ENCODE measurements at regions not wholly inside any gene's neighbourhood (a gene's known extent, or its start where the extent isn't known, plus 50 kb on each side); places are given as distances from the start of the nearest gene placed in this dataset.

- Histone ChIP-seq H3K4me1 (peaks cover 30% of the 10 kb centered on the region), H3K27ac (replicated peaks) (no peak overlapping the region), H3K36me3 (no peaks in the 10 kb centered on the region), H3K9me3 (replicated peaks) (peaks cover 6% of the 10 kb centered on the region), H3K4me3 (no peak overlapping the region), H3K27me3 (ENCODE audit: low read depth) (no peaks in the 10 kb centered on the region)
- TF ChIP-seq, protein P1, sequence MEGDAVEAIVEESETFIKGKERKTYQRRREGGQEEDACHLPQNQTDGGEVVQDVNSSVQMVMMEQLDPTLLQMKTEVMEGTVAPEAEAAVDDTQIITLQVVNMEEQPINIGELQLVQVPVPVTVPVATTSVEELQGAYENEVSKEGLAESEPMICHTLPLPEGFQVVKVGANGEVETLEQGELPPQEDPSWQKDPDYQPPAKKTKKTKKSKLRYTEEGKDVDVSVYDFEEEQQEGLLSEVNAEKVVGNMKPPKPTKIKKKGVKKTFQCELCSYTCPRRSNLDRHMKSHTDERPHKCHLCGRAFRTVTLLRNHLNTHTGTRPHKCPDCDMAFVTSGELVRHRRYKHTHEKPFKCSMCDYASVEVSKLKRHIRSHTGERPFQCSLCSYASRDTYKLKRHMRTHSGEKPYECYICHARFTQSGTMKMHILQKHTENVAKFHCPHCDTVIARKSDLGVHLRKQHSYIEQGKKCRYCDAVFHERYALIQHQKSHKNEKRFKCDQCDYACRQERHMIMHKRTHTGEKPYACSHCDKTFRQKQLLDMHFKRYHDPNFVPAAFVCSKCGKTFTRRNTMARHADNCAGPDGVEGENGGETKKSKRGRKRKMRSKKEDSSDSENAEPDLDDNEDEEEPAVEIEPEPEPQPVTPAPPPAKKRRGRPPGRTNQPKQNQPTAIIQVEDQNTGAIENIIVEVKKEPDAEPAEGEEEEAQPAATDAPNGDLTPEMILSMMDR (IDR thresholded peaks at IDR 0.05; ENCODE audit: borderline replicate concordance): no peak
- intact Hi-C loops (cut with micrococcal nuclease): no loop called here
- DNase-seq: no peak
Observed at GRCh38 chr9:134216961-134217360, 52.6 kb upstream of the RNU6ATAC start.

GRCh38 chr9:134217431-134218210 lies 53.3 kb upstream of the RNU6ATAC start:
- TF ChIP-seq, protein P1 (IDR thresholded peaks at IDR 0.05; ENCODE audit: borderline replicate concordance): peak; percentile 48
- peak; percentile 13 for DNase-seq
- Histone ChIP-seq H3K4me3 (no peak overlapping the region), H3K9me3 (replicated peaks) (peaks cover 4% of the 10 kb centered on the region), H3K27ac (replicated peaks) (no peak overlapping the region), H3K27me3 (ENCODE audit: low read depth) (no peaks in the 10 kb centered on the region), H3K4me1 (peaks cover 30% of the 10 kb centered on the region), H3K36me3 (no peaks in the 10 kb centered on the region)
- intact Hi-C loops (cut with micrococcal nuclease): no loop called here

DNA sequence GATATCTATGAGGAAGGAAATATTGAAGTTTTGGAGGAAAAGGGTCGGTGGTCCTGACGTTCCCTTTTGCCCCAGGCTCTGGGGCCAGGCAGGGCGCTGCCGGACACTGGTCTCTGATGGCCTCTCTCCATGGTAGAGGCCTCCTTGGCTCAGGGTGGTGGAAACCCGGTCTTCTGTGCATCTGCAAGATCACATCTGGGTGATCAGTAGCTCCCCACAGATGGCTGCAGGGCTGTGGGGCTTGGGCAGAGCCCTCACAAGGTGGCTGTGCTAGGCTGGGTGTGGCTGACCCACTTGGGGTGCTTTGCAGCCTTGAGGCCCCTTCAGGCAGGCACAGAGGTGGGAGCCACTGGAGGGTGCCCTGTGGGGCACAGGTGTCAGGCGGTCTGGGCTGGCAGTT lies 53.9 kb upstream of the RNU6ATAC start:
- intact Hi-C loops (cut with micrococcal nuclease): no loop called here
- Histone ChIP-seq H3K27me3 (ENCODE audit: low read depth) (no peaks in the 10 kb centered on the region), H3K27ac (replicated peaks) (no peak overlapping the region), H3K9me3 (replicated peaks) (no peaks in the 10 kb centered on the region), H3K36me3 (no peaks in the 10 kb centered on the region), H3K4me3 (no peak overlapping the region), H3K4me1 (peaks cover 30% of the 10 kb centered on the region)
- no peak for DNase-seq
- TF ChIP-seq, protein P1 (IDR thresholded peaks at IDR 0.05; ENCODE audit: borderline replicate concordance): no peak

DNA sequence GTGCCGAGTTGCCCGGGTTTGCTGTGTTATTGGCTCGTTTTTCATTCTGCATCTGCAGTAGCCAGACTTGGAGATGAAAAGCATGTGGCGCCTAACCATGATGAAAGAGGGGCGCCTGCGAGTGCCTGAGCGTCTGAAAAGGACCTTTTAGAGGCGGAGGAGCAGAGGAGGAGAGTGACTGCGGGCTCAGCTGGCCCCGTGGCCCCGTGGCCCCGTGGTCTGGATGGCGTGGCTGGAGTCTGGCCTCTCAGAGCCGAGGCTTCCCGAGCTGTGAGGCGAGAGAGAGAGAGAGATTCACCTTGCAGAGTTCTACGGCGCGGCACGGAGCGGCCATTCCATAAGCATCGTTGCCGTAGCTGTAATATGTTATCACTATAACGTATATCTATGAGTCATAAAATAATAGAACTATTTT lies 55.3 kb upstream of the RNU6ATAC start:
- Histone ChIP-seq H3K36me3 (no peaks in the 10 kb centered on the region), H3K27ac (replicated peaks) (no peak overlapping the region), H3K9me3 (replicated peaks) (no peaks in the 10 kb centered on the region), H3K4me1 (peaks cover 20% of the 10 kb centered on the region), H3K27me3 (ENCODE audit: low read depth) (no peaks in the 10 kb centered on the region), H3K4me3 (no peak overlapping the region)
- TF ChIP-seq, protein P1 (IDR thresholded peaks at IDR 0.05; ENCODE audit: borderline replicate concordance): no peak
- intact Hi-C loops (cut with micrococcal nuclease): no loop called here
- no peak for DNase-seq

DNA sequence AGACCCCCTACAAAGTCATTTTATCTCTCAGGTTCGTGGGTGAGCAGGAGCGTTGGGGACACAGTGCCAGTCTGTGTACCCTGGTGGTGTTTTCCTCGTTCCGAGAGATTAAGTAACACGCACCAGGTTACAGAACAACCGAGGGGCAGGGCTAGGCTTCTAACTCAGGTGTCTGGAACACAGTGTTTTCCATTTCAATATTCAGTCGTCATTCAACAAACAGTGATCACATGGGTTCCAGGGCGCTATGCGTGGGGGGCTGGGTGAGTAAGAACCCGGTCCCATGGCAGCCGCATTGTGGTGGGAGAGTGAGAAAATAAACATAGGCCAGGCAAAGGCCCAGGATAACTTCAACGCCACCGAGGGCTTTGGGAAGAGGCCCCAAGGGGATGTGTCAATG lies 55.9 kb upstream of the RNU6ATAC start:
- intact Hi-C loops (cut with micrococcal nuclease): no loop called here
- H3K36me3 ChIP-seq: no peaks in the 10 kb centered on the region
- TF ChIP-seq, protein P1 (IDR thresholded peaks at IDR 0.05; ENCODE audit: borderline replicate concordance): no peak

More for the DNA sequence above, 55.9 kb upstream of the RNU6ATAC start:
- Histone ChIP-seq H3K27ac (replicated peaks) (no peak overlapping the region), H3K4me1 (peaks cover 13% of the 10 kb centered on the region), H3K4me3 (no peak overlapping the region), H3K27me3 (ENCODE audit: low read depth) (no peaks in the 10 kb centered on the region), H3K9me3 (replicated peaks) (no peaks in the 10 kb centered on the region)
- no peak for DNase-seq
